ENCODE measurements at regions not wholly inside any gene's neighbourhood (a gene's known extent, or its start where the extent isn't known, plus 50 kb on each side); places are given as distances from the start of the nearest gene placed in this dataset.

DNA sequence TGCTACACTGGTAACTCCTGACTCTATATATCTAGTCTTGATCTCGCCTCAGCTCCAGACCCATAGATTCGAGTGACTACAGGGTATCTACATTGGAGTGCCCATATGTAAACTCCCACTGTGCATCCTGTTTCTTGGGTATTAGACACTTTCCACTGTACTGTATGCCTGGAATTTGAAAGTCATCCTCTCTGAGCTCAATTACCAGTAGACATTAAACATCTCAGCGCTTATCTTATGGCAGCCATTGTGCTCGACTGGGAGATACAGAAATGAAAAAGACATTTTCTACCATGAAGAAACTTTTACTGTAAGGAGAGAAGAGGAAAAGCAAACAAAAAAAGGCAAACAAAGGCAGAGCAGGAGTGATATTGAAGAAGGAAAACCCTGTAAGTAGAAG, 151.9 kb upstream of the JADE1 start:
- TF ChIP-seq, protein P1, sequence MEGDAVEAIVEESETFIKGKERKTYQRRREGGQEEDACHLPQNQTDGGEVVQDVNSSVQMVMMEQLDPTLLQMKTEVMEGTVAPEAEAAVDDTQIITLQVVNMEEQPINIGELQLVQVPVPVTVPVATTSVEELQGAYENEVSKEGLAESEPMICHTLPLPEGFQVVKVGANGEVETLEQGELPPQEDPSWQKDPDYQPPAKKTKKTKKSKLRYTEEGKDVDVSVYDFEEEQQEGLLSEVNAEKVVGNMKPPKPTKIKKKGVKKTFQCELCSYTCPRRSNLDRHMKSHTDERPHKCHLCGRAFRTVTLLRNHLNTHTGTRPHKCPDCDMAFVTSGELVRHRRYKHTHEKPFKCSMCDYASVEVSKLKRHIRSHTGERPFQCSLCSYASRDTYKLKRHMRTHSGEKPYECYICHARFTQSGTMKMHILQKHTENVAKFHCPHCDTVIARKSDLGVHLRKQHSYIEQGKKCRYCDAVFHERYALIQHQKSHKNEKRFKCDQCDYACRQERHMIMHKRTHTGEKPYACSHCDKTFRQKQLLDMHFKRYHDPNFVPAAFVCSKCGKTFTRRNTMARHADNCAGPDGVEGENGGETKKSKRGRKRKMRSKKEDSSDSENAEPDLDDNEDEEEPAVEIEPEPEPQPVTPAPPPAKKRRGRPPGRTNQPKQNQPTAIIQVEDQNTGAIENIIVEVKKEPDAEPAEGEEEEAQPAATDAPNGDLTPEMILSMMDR (IDR thresholded peaks at IDR 0.05) = no peak
- no peak for TF ChIP-seq POLR2AphosphoS5 (IDR thresholded peaks at IDR 0.05)
- no peak for TF ChIP-seq EP300 (IDR thresholded peaks at IDR 0.05)
- TF ChIP-seq POLR2A (IDR thresholded peaks at IDR 0.05) = no peak
